ENCODE measurements at regions not wholly inside any gene's neighbourhood (a gene's known extent, or its start where the extent isn't known, plus 50 kb on each side); places are given as distances from the start of the nearest gene placed in this dataset.

GRCh38 chr7:85529831-85530230 is 343.0 kb upstream of the SEMA3D start:
- no peak overlapping the region for H3K27ac ChIP-seq (ENCODE audit: low read depth, low read length)
- no peak overlapping the region for H2AFZ ChIP-seq (ENCODE audit: low read depth, low read length, poor library complexity, severe bottlenecking)
- no peak overlapping the region for H3K4me2 ChIP-seq (ENCODE audit: low read length)
- H3K27me3 ChIP-seq (ENCODE audit: insufficient read depth, low read length) = peaks cover 3% of the 10 kb centered on the region; the same call in 1 of the 2 replicates
- H3K79me2 ChIP-seq (ENCODE audit: insufficient read depth, low read length) = no peaks in the 10 kb centered on the region
- intact Hi-C loops (cut with micrococcal nuclease) = no loop called here
- no peaks in the 10 kb centered on the region for H4K20me1 ChIP-seq (ENCODE audit: insufficient read depth)
- ATAC-seq = no peak
- H3K9me3 ChIP-seq (ENCODE audit: control insufficient read depth in 1 of 2, insufficient read depth in 1 of 2, low read depth in 1 of 2, low read length in 2 of 2) = no peaks in the 10 kb centered on the region
- POLR2A ChIA-PET = no interaction called here
- no peak for DNase-seq (ENCODE audit: low read depth, low spot score)
- CTCF ChIA-PET = no interaction called here
- RAD21 ChIA-PET (ENCODE audit: low non-redundant PET in 1 of 2, low total read pairs in 2 of 2, uncharacterized antibody in 2 of 2, unreplicated experiment in 2 of 2) = no interaction called here
- TF ChIP-seq RAD21 (IDR thresholded peaks at IDR 0.05; ENCODE audit: low read depth) = no peak
- TF ChIP-seq ELF1 (IDR thresholded peaks at IDR 0.05; ENCODE audit: borderline replicate concordance, low read depth) = no peak
- TF ChIP-seq YY1 (IDR thresholded peaks at IDR 0.05; ENCODE audit: extremely low read depth, insufficient replicate concordance, low read depth, low read length) = no peak
- TF ChIP-seq CBX3 (IDR thresholded peaks at IDR 0.05; ENCODE audit: low read depth) = no peak
- TF ChIP-seq JUND (IDR thresholded peaks at IDR 0.05) = no peak
- no peak for TF ChIP-seq EGR1 (IDR thresholded peaks at IDR 0.05; ENCODE audit: low read depth)
- BruUV-seq (replicated peaks) = no TSS peak
- H3K4me1 ChIP-seq (ENCODE audit: control insufficient read depth in 1 of 2, insufficient read depth in 2 of 2, low read length in 2 of 2) = no peaks in the 10 kb centered on the region
- H3K9ac ChIP-seq (ENCODE audit: low read length) = no peak overlapping the region
- no peaks in the 10 kb centered on the region for H3K36me3 ChIP-seq (ENCODE audit: control insufficient read depth in 1 of 2, insufficient read depth in 2 of 2, low read length in 2 of 2)
- H3K9me2 ChIP-seq (ENCODE audit: insufficient read depth) = no peaks in the 10 kb centered on the region
- H3K4me3 ChIP-seq (replicated peaks in 1 of 2; ENCODE audit: low read depth in 1 of 2, low read length in 2 of 2) = no peak overlapping the region

GRCh38 chr7:85529201-85529600 is 342.3 kb upstream of the SEMA3D start:
- ATAC-seq = no peak
- RAD21 ChIA-PET (ENCODE audit: low non-redundant PET in 1 of 2, low total read pairs in 2 of 2, uncharacterized antibody in 2 of 2, unreplicated experiment in 2 of 2) = no interaction called here

More at GRCh38 chr7:85529201-85529600, 342.3 kb upstream of the SEMA3D start:
- H3K4me3 ChIP-seq (replicated peaks in 1 of 2; ENCODE audit: low read depth in 1 of 2, low read length in 2 of 2) = no peak overlapping the region
- H2AFZ ChIP-seq (ENCODE audit: low read depth, low read length, poor library complexity, severe bottlenecking) = no peak overlapping the region
- BruUV-seq (replicated peaks) = no TSS peak
- H3K79me2 ChIP-seq (ENCODE audit: insufficient read depth, low read length) = no peaks in the 10 kb centered on the region
- no peaks in the 10 kb centered on the region for H4K20me1 ChIP-seq (ENCODE audit: insufficient read depth)
- TF ChIP-seq ELF1 (IDR thresholded peaks at IDR 0.05; ENCODE audit: borderline replicate concordance, low read depth) (no peak), CEBPB (IDR thresholded peaks at IDR 0.05; ENCODE audit: low read depth) (no peak), ZFX (IDR thresholded peaks at IDR 0.05) (no peak), CBX3 (IDR thresholded peaks at IDR 0.05; ENCODE audit: low read depth) (no peak), POLR2AphosphoS5 (IDR thresholded peaks at IDR 0.05; ENCODE audit: low read depth, low read length) (no peak), YY1 (IDR thresholded peaks at IDR 0.05; ENCODE audit: extremely low read depth, insufficient replicate concordance, low read depth, low read length) (no peak), SIN3A (IDR thresholded peaks at IDR 0.05; ENCODE audit: low read depth) (no peak), POLR2A (IDR thresholded peaks at IDR 0.05; ENCODE audit: borderline replicate concordance, extremely low read depth, insufficient read depth, insufficient read length) (no peak), ZBTB33 (IDR thresholded peaks at IDR 0.05; ENCODE audit: extremely low read depth, insufficient replicate concordance, low read length) (no peak), ZNF274 (IDR thresholded peaks at IDR 0.05; ENCODE audit: low read depth, low read length) (no peak), EZH2 (IDR thresholded peaks at IDR 0.05) (no peak), TCF7L2 (IDR thresholded peaks at IDR 0.05; ENCODE audit: borderline replicate concordance, extremely low read depth, insufficient read depth, insufficient read length) (no peak), JUND (IDR thresholded peaks at IDR 0.05) (no peak), EGR1 (IDR thresholded peaks at IDR 0.05; ENCODE audit: low read depth) (no peak), MAX (IDR thresholded peaks at IDR 0.05) (no peak)
- no peaks in the 10 kb centered on the region for H3K9me2 ChIP-seq (ENCODE audit: insufficient read depth)
- no peaks in the 10 kb centered on the region for H3K9me3 ChIP-seq (ENCODE audit: control insufficient read depth in 1 of 2, insufficient read depth in 1 of 2, low read depth in 1 of 2, low read length in 2 of 2)
- no peaks in the 10 kb centered on the region for H3K4me1 ChIP-seq (ENCODE audit: control insufficient read depth in 1 of 2, insufficient read depth in 2 of 2, low read length in 2 of 2)
- intact Hi-C loops (cut with micrococcal nuclease) = no loop called here
- peaks cover 3% of the 10 kb centered on the region; the same call in 1 of the 2 replicates for H3K27me3 ChIP-seq (ENCODE audit: insufficient read depth, low read length)
- no peak overlapping the region for H3K27ac ChIP-seq (ENCODE audit: low read depth, low read length)
- H3K4me2 ChIP-seq (ENCODE audit: low read length) = no peak overlapping the region
- H3K36me3 ChIP-seq (ENCODE audit: control insufficient read depth in 1 of 2, insufficient read depth in 2 of 2, low read length in 2 of 2) = no peaks in the 10 kb centered on the region
- no peak overlapping the region for H3K9ac ChIP-seq (ENCODE audit: low read length)
- CTCF ChIA-PET = no interaction called here
- DNase-seq (ENCODE audit: low read depth, low spot score) = no peak
- POLR2A ChIA-PET = no interaction called here
